GM12878 (cell line): ENCODE measurements at regions not wholly inside any gene's neighbourhood (a gene's known extent, or its start where the extent isn't known, plus 50 kb on each side); places are given as distances from the start of the nearest gene placed in this dataset.
A peak's percentile ranks its signal among the peaks of the same experiment; 100 is the strongest.

Experiments used
- ATAC-seq: fragments of 200-7000 bp; cut with Tn5 transposase; 3 replicates; pipeline ENCODE4 v1.9.1; 2020; ENCODE audit warnings: mild to moderate bottlenecking, moderate library complexity
- BruUV-seq: library from RNA; stranded (reverse); fragments of 400-500 nt; replicated peaks from 2 replicates; lab custom pipeline; 2021; lab: Mats Ljungman, UMichigan
- CTCF ChIA-PET: fragments of 300-600 bp; sonication (Branson Sonifier 250); formaldehyde crosslinking; extraction: SDS; loops from one replicate; lab custom pipeline; 2021; ENCODE audit warnings: inconsistent platforms; lab: Yijun Ruan, JAX
- POLR2A ChIA-PET: fragments of 350-600 bp; formaldehyde crosslinking; extraction: SDS; loops from one replicate; lab custom pipeline; 2021; ENCODE audit warnings: inconsistent platforms; lab: Charles Lee
- RAD21 ChIA-PET: fragments of 300-600 bp; sonication (Branson Sonifier 250); formaldehyde crosslinking; loops from one replicate; lab custom pipeline; 2023; ENCODE audit warnings: antibody characterized with exemption; ENCODE audit not compliant: unreplicated experiment; lab: Charles Lee
- SMC1A ChIA-PET: fragments of 300-600 bp; sonication (Branson Sonifier 250); formaldehyde crosslinking; loops from one replicate; lab custom pipeline; 2023; ENCODE audit not compliant: unreplicated experiment, uncharacterized antibody; lab: Charles Lee
- DNase-seq: peaks from one replicate; pipeline ENCODE4 v3.0.0-alpha.2; 2011; ENCODE audit warnings: low read depth, low spot score
- FAIRE-seq: peaks from 3 replicates; lab custom pipeline; 2011; peaks lifted over from hg19 to GRCh38; lab: Jason Lieb, UNC
- H2AFZ ChIP-seq: 2 replicates; pipeline ENCODE4 v1.6.0; 2011; ENCODE audit warnings: low read depth, low read length, control low read depth; ENCODE audit not compliant: control insufficient read depth
- H3K27ac ChIP-seq: 2 replicates; pipeline ENCODE4 v1.5.1; 2011; ENCODE audit warnings: control low read depth; ENCODE audit not compliant: control insufficient read depth, insufficient read depth
- H3K27me3 ChIP-seq, 2 experiments: replicated peaks in 1 of 2; 2 replicates each; pipeline versions ENCODE4 v1.6.0 to v1.6.1; 2011; ENCODE audit warnings: low read length in 1 of 2; ENCODE audit not compliant: control insufficient read depth in 2 of 2, insufficient read depth in 2 of 2
- H3K36me3 ChIP-seq, 2 experiments: 2 replicates each; pipeline ENCODE4 v1.5.1; 2011; ENCODE audit warnings: low read length in 1 of 2; ENCODE audit not compliant: control insufficient read depth in 2 of 2, insufficient read depth in 2 of 2
- H3K4me1 ChIP-seq: 2 replicates; pipeline ENCODE4 v1.6.1; 2011; ENCODE audit warnings: mild to moderate bottlenecking, low read length, moderate library complexity, mixed read lengths; ENCODE audit not compliant: control insufficient read depth, insufficient read depth
- H3K4me2 ChIP-seq: 2 replicates; pipeline ENCODE4 v1.6.0; 2011; ENCODE audit warnings: control low read depth; ENCODE audit not compliant: control insufficient read depth, insufficient read depth
- H3K4me3 ChIP-seq: fragments of 200-600 bp; sonication (generic); 2 replicates; pipeline ENCODE4 v1.5.1; 2016
- H3K79me2 ChIP-seq: 2 replicates; pipeline ENCODE4 v1.6.0; 2011; ENCODE audit warnings: low read length; ENCODE audit not compliant: control insufficient read depth, insufficient read depth
- H3K9ac ChIP-seq: 2 replicates; pipeline ENCODE4 v1.8.0; 2011; ENCODE audit warnings: low read length, control low read depth, mixed read lengths; ENCODE audit not compliant: control insufficient read depth, insufficient read depth
- H3K9me3 ChIP-seq: replicated peaks from 3 replicates; pipeline ENCODE4 v1.5.1; 2011; ENCODE audit warnings: mild to moderate bottlenecking, low read length; ENCODE audit not compliant: control insufficient read depth, insufficient read depth
- H4K20me1 ChIP-seq: 2 replicates; pipeline ENCODE4 v1.6.0; 2011; ENCODE audit not compliant: control insufficient read depth, insufficient read depth
- BMI1 ChIP-seq: fragments of 450-650 bp; IDR thresholded peaks from 2 replicates; pipeline ENCODE4 v1.6.1; 2016; ENCODE audit warnings: mild to moderate bottlenecking, moderate library complexity, borderline replicate concordance
- NFIC ChIP-seq: IDR thresholded peaks from 2 replicates; pipeline ENCODE4 v1.6.1; 2012; ENCODE audit warnings: low read depth, mild to moderate bottlenecking, inconsistent platforms, low read length, moderate library complexity
- PKNOX1 ChIP-seq: fragments of 450-650 bp; IDR thresholded peaks from 2 replicates; pipeline ENCODE4 v1.6.1; 2016; ENCODE audit warnings: mild to moderate bottlenecking
- PML ChIP-seq: IDR thresholded peaks from 2 replicates; pipeline ENCODE4 v1.6.1; 2012; ENCODE audit warnings: low read length, inconsistent platforms
- SMAD1 ChIP-seq: fragments of 450-650 bp; IDR thresholded peaks from 2 replicates; pipeline ENCODE4 v1.6.1; 2018; ENCODE audit warnings: mild to moderate bottlenecking, low read depth; ENCODE audit not compliant: partially characterized antibody
- WGBS: methylation state at CpG from one replicate; pipeline ENCODE4 v1.1.6; 2016; ENCODE audit warnings: low lambda C conversion rate; ENCODE audit not compliant: insufficient replicate concordance, insufficient coverage; ENCODE audit errors: missing lambda C conversion rate; 5-methylcytosine and 5-hydroxymethylcytosine counted together
- in situ Hi-C: fragments of 300-500 bp; cut with MboI; formaldehyde crosslinking; loops from 9 replicates; pipeline ENCODE4 v1.14.3; 2018; ENCODE audit warnings: mixed read lengths
- intact Hi-C: fragments of 100-400 bp; cut with micrococcal nuclease; formaldehyde crosslinking; loops from one replicate; pipeline ENCODE4 v1.14.2; 2022; ENCODE audit not compliant: unreplicated experiment

GRCh38 chr9:108688051-108688450 lies 167.7 kb downstream of the ACTL7B start:
- RAD21 ChIA-PET, result no interaction called here
- FAIRE-seq, result no peak
- POLR2A ChIA-PET, result no interaction called here

GRCh38 chr9:108687006-108687987 lies 168.5 kb downstream of the ACTL7B start:
- H3K9me3 ChIP-seq, result peaks cover 2% of the 10 kb centered on the region; the same call in 1 of the 3 replicates
- H3K36me3 ChIP-seq, result no peaks in the 10 kb centered on the region
- FAIRE-seq (no peak), DNase-seq (no peak), ATAC-seq (peak; percentile 21; the same call in 1 of the 3 replicates)
- CTCF ChIA-PET, result no interaction called here
- no peak overlapping the region for H3K27ac ChIP-seq
- no peak overlapping the region for H3K4me3 ChIP-seq
- in situ Hi-C loops, result no loop called here
- no peaks in the 10 kb centered on the region for H3K27me3 ChIP-seq
- H2AFZ ChIP-seq, result no peak overlapping the region
- H3K4me2 ChIP-seq, result no peak overlapping the region
- H4K20me1 ChIP-seq, result no peaks in the 10 kb centered on the region
- SMC1A ChIA-PET, result no interaction called here
- no peaks in the 10 kb centered on the region for H3K4me1 ChIP-seq
- no TSS peak for BruUV-seq
- 34% methylated on average over 8 of the region's 8 CpGs for WGBS
- intact Hi-C loops, result no loop called here
- no peak overlapping the region for H3K9ac ChIP-seq
- POLR2A ChIA-PET, result no interaction called here
- RAD21 ChIA-PET, result no interaction called here
- no peaks in the 10 kb centered on the region for H3K79me2 ChIP-seq
- TF ChIP-seq PKNOX1 (0 out of 2 replicates have a peak, but pooled peaks have one; percentile 20), BMI1 (0 out of 2 replicates have a peak, but pooled peaks have one; percentile 43), NFIC (no peak)

More at GRCh38 chr9:108688051-108688450, 167.7 kb downstream of the ACTL7B start:
- Histone ChIP-seq H3K4me1 (no peaks in the 10 kb centered on the region), H3K4me2 (no peak overlapping the region), H3K36me3 (no peaks in the 10 kb centered on the region), H2AFZ (no peak overlapping the region), H4K20me1 (no peaks in the 10 kb centered on the region), H3K27me3 (no peaks in the 10 kb centered on the region), H3K9ac (no peak overlapping the region), H3K9me3 (peaks cover 2% of the 10 kb centered on the region; the same call in 1 of the 3 replicates), H3K27ac (no peak overlapping the region), H3K4me3 (no peak overlapping the region), H3K79me2 (no peaks in the 10 kb centered on the region)
- in situ Hi-C loops, result no loop called here
- intact Hi-C loops, result no loop called here
- CTCF ChIA-PET, result no interaction called here
- no peak for TF ChIP-seq SMAD1
- no peak for TF ChIP-seq PML
- SMC1A ChIA-PET, result no interaction called here
- ATAC-seq (no peak), DNase-seq (no peak)
- BruUV-seq, result no TSS peak
- 33% methylated on average over 3 of the region's 3 CpGs for WGBS
